H1 (cell line): ENCODE measurements at regions not wholly inside any gene's neighbourhood (a gene's known extent, or its start where the extent isn't known, plus 50 kb on each side); places are given as distances from the start of the nearest gene placed in this dataset.

Source experiments
- CTCF ChIA-PET: fragments of 300-600 bp; sonication (Branson Sonifier 250); formaldehyde crosslinking; loops from one replicate; lab custom pipeline; 2021; ENCODE audit not compliant: partially characterized antibody; lab: Charles Lee
- POLR2A ChIA-PET: fragments of 300-600 bp; sonication (Branson Sonifier 250); formaldehyde crosslinking; loops from one replicate; lab custom pipeline; 2021; ENCODE audit warnings: inconsistent platforms; ENCODE audit not compliant: partially characterized antibody; lab: Charles Lee
- DNase-seq, 2 experiments: peaks; one replicate each; pipeline versions ENCODE4 v3.0.0 to v3.0.0-alpha.2; 2010 to 2022; ENCODE audit warnings: low spot score in 2 of 2, low read depth in 1 of 2, mixed read lengths in 1 of 2
- FAIRE-seq: peaks from 2 replicates; lab custom pipeline; 2011; peaks lifted over from hg19 to GRCh38; lab: Jason Lieb, UNC
- H2AFZ ChIP-seq: 2 replicates; pipeline ENCODE4 v1.8.1; 2012; ENCODE audit warnings: low read length, inconsistent platforms
- H2AK5ac ChIP-seq: 2 replicates; pipeline ENCODE4 v1.6.1; 2013; ENCODE audit warnings: low read depth, low read length
- H2BK120ac ChIP-seq: replicated peaks from 2 replicates; pipeline ENCODE3; 2013; ENCODE audit warnings: low read depth, low read length, inconsistent platforms
- H2BK12ac ChIP-seq: 2 replicates; pipeline ENCODE4 v1.6.1; 2013; ENCODE audit warnings: low read depth, low read length
- H2BK15ac ChIP-seq: 2 replicates; pipeline ENCODE4 v1.6.1; 2013; ENCODE audit warnings: low read length
- H2BK20ac ChIP-seq: 2 replicates; pipeline ENCODE4 v1.6.1; 2013; ENCODE audit warnings: low read length
- H2BK5ac ChIP-seq: 2 replicates; pipeline ENCODE4 v1.6.1; 2013; ENCODE audit warnings: low read depth, low read length
- H3K14ac ChIP-seq: 2 replicates; pipeline ENCODE4 v1.6.1; 2013; ENCODE audit warnings: inconsistent platforms; ENCODE audit not compliant: insufficient read length
- H3K18ac ChIP-seq: 2 replicates; pipeline ENCODE4 v1.6.1; 2013; ENCODE audit warnings: low read length; ENCODE audit errors: extremely low read depth
- H3K23ac ChIP-seq: 2 replicates; pipeline ENCODE4 v1.6.1; 2013; ENCODE audit warnings: inconsistent platforms; ENCODE audit not compliant: insufficient read length
- H3K23me2 ChIP-seq: 2 replicates; pipeline ENCODE4 v1.6.1; 2013; ENCODE audit warnings: low read depth, low read length
- H3K27ac ChIP-seq: 2 replicates; pipeline ENCODE4 v1.6.1; 2011; ENCODE audit warnings: low read depth, low read length, inconsistent platforms
- H3K27me3 ChIP-seq, 4 experiments: replicated peaks in 1 of 4; 1 replicate in 1 of 4; 2 replicates in 3 of 4; pipeline versions ENCODE4 v1.6.1 to v1.8.1; 2011 to 2013; ENCODE audit warnings: low read length in 3 of 4, mild to moderate bottlenecking in 3 of 4, inconsistent platforms in 2 of 4, mixed read lengths in 2 of 4, moderate library complexity in 1 of 4; ENCODE audit not compliant: control insufficient read depth in 3 of 4, insufficient read depth in 3 of 4; ENCODE audit errors: extremely low read depth in 1 of 4
- H3K36me3 ChIP-seq, 4 experiments: 2 replicates each; pipeline versions ENCODE4 v1.6.1 to v1.8.1; 2011 to 2013; ENCODE audit warnings: mild to moderate bottlenecking in 4 of 4, low read length in 3 of 4, moderate library complexity in 2 of 4, control low read depth in 1 of 4, inconsistent platforms in 1 of 4; ENCODE audit not compliant: insufficient read depth in 4 of 4, control insufficient read depth in 2 of 4
- H3K4ac ChIP-seq: replicated peaks from 2 replicates; pipeline ENCODE3; 2013; ENCODE audit warnings: low read length, low read depth, mixed read lengths, inconsistent platforms; ENCODE audit not compliant: insufficient read length
- H3K4me1 ChIP-seq, 4 experiments: replicated peaks in 1 of 4; 1 replicate in 1 of 4; 2 replicates in 3 of 4; pipeline versions ENCODE4 v1.6.1 to v1.8.1; 2011 to 2013; ENCODE audit warnings: low read length in 3 of 4, inconsistent platforms in 2 of 4, mixed read lengths in 1 of 4; ENCODE audit not compliant: insufficient read depth in 4 of 4, control insufficient read depth in 3 of 4
- H3K4me2 ChIP-seq, 2 experiments: 2 replicates each; pipeline versions ENCODE4 v1.6.1 to v1.8.1; 2011 to 2013; ENCODE audit warnings: low read depth in 2 of 2, low read length in 2 of 2, control low read depth in 1 of 2, inconsistent platforms in 1 of 2, mild to moderate bottlenecking in 1 of 2; ENCODE audit not compliant: insufficient read depth in 1 of 2
- H3K4me3 ChIP-seq, 4 experiments: fragments of 200-600, 300-600 bp in 1 of 4; sonication (generic), shearing (Covaris generic), sonication (Bioruptor Twin) in 1 of 4; 2 replicates each; pipeline versions ENCODE4 v1.5.1 to v1.8.1; 2011 to 2016; ENCODE audit warnings: low read length in 4 of 4, low read depth in 3 of 4, control low read depth in 2 of 4, inconsistent platforms in 2 of 4, mild to moderate bottlenecking in 2 of 4, mixed read lengths in 1 of 4, moderate library complexity in 1 of 4; ENCODE audit not compliant: insufficient read depth in 2 of 4; ENCODE audit errors: extremely low read depth in 1 of 4
- H3K56ac ChIP-seq: replicated peaks from 2 replicates; pipeline ENCODE3; 2013; ENCODE audit warnings: low read depth, mild to moderate bottlenecking, mixed read lengths, low read length, inconsistent platforms; ENCODE audit not compliant: insufficient read length
- H3K79me1 ChIP-seq: 2 replicates; pipeline ENCODE4 v1.6.1; 2013; ENCODE audit warnings: low read depth, low read length, control low read depth
- H3K79me2 ChIP-seq, 2 experiments: 2 replicates each; pipeline versions ENCODE4 v1.6.1 to v1.8.1; 2012 to 2013; ENCODE audit warnings: low read length in 2 of 2, mild to moderate bottlenecking in 2 of 2, inconsistent platforms in 1 of 2; ENCODE audit not compliant: insufficient read depth in 2 of 2, control insufficient read depth in 1 of 2
- H3K9ac ChIP-seq, 4 experiments: replicated peaks in 1 of 4; 1 replicate in 1 of 4; 2 replicates in 3 of 4; pipeline versions ENCODE4 v1.6.1 to v1.8.1; 2011 to 2013; ENCODE audit warnings: low read depth in 3 of 4, low read length in 3 of 4, control low read depth in 2 of 4, mild to moderate bottlenecking in 2 of 4, moderate library complexity in 2 of 4, inconsistent platforms in 1 of 4; ENCODE audit errors: extremely low read depth in 1 of 4
- H3K9me3 ChIP-seq, 2 experiments: 2 replicates each; pipeline versions ENCODE4 v1.6.1 to v1.8.1; 2012 to 2013; ENCODE audit warnings: mild to moderate bottlenecking in 2 of 2, moderate library complexity in 2 of 2, control low read depth in 1 of 2, inconsistent platforms in 1 of 2, low read depth in 1 of 2, low read length in 1 of 2, mixed read lengths in 1 of 2; ENCODE audit not compliant: insufficient read depth in 2 of 2
- H4K20me1 ChIP-seq, 2 experiments: replicated peaks in 1 of 2; 2 replicates each; pipeline versions ENCODE3 to v1.8.1; 2011 to 2013; ENCODE audit warnings: inconsistent platforms in 2 of 2, low read length in 2 of 2, mild to moderate bottlenecking in 1 of 2; ENCODE audit not compliant: insufficient read depth in 2 of 2, control insufficient read depth in 1 of 2
- H4K5ac ChIP-seq: 2 replicates; pipeline ENCODE4 v1.6.1; 2013; ENCODE audit warnings: low read length, low read depth, mixed read lengths, inconsistent platforms; ENCODE audit not compliant: insufficient read length
- H4K8ac ChIP-seq: 2 replicates; pipeline ENCODE4 v1.8.0; 2013; ENCODE audit warnings: mild to moderate bottlenecking, moderate library complexity, low read length, inconsistent platforms; ENCODE audit not compliant: insufficient read depth; ENCODE audit errors: extremely low read depth
- H4K91ac ChIP-seq: replicated peaks from 2 replicates; pipeline ENCODE3; 2013; ENCODE audit warnings: low read length, mixed read lengths, inconsistent platforms; ENCODE audit not compliant: insufficient read length
- CBX5 ChIP-seq: fragments of 300-800, 300-1000 bp; sonication (generic); IDR thresholded peaks from 2 replicates; pipeline ENCODE4 v1.7.1; 2016; ENCODE audit warnings: antibody characterized with exemption, low read length, low read depth
- CEBPB ChIP-seq: IDR thresholded peaks from 2 replicates; pipeline ENCODE4 v1.6.1; 2012; ENCODE audit warnings: low read depth, low read length
- CHD2 ChIP-seq: IDR thresholded peaks from 2 replicates; pipeline ENCODE4 v1.6.1; 2012; ENCODE audit warnings: low read length, improper control_type of control experiment
- GABPA ChIP-seq: IDR thresholded peaks from 2 replicates; pipeline ENCODE4 v1.6.1; 2011; ENCODE audit warnings: mild to moderate bottlenecking, low read length, moderate library complexity, borderline replicate concordance; ENCODE audit not compliant: insufficient read depth
- KDM1A ChIP-seq: fragments of 200-600, 300-600 bp; sonication (generic); IDR thresholded peaks from 2 replicates; pipeline ENCODE4 v1.7.1; 2016; ENCODE audit warnings: mild to moderate bottlenecking, low read length, borderline replicate concordance
- KDM4A ChIP-seq: IDR thresholded peaks from one replicate; pipeline ENCODE4 v1.7.1; 2012; ENCODE audit warnings: low read depth, mild to moderate bottlenecking, moderate library complexity, low read length, inconsistent platforms; ENCODE audit not compliant: severe bottlenecking
- KDM5A ChIP-seq: fragments of 200-600 bp; IDR thresholded peaks from 2 replicates; pipeline ENCODE4 v1.7.1; 2012; ENCODE audit warnings: mild to moderate bottlenecking, low read length, inconsistent platforms, mixed read lengths
- NRF1 ChIP-seq: IDR thresholded peaks from 2 replicates; pipeline ENCODE4 v1.6.1; 2011; ENCODE audit warnings: mild to moderate bottlenecking, low read depth, low read length, improper control_type of control experiment
- POU5F1 ChIP-seq: IDR thresholded peaks from 2 replicates; pipeline ENCODE4 v1.6.1; 2011; ENCODE audit warnings: low read depth, mild to moderate bottlenecking, low read length, moderate library complexity
- RBBP5 ChIP-seq: IDR thresholded peaks from 2 replicates; pipeline ENCODE4 v1.7.1; 2012; ENCODE audit warnings: low read depth, mild to moderate bottlenecking, inconsistent platforms, low read length, moderate library complexity, borderline replicate concordance
- RFX5 ChIP-seq: IDR thresholded peaks from 2 replicates; pipeline ENCODE4 v1.6.1; 2011; ENCODE audit warnings: low read depth, low read length, improper control_type of control experiment, borderline replicate concordance
- RNF2 ChIP-seq: fragments of 200-900, 300-1000 bp; sonication (generic); IDR thresholded peaks from 2 replicates; pipeline ENCODE4 v1.7.1; 2016; ENCODE audit warnings: borderline replicate concordance, low read depth, mild to moderate bottlenecking, antibody characterized with exemption, low read length; ENCODE audit not compliant: poor library complexity, severe bottlenecking; ENCODE audit errors: missing control alignments
- SAP30 ChIP-seq: fragments of 300-600 bp; sonication (generic); IDR thresholded peaks from 2 replicates; pipeline ENCODE4 v1.7.1; 2012; ENCODE audit warnings: low read length, moderate library complexity, mild to moderate bottlenecking, inconsistent platforms; ENCODE audit not compliant: insufficient read depth, insufficient replicate concordance
- WGBS, 2 experiments: shearing (Covaris generic) in 1 of 2; methylation state at CpG; one replicate each; pipeline versions ENCODE4 v1.1.6 to v1.1.7; 2013 to 2015; ENCODE audit warnings: low lambda C conversion rate in 2 of 2, mixed read lengths in 2 of 2, inconsistent platforms in 1 of 2, low coverage in 1 of 2, missing lambda C conversion rate in 1 of 2; ENCODE audit not compliant: insufficient replicate concordance in 2 of 2, insufficient coverage in 1 of 2, insufficient read length in 1 of 2; ENCODE audit errors: extremely low coverage in 1 of 2, missing lambda C conversion rate in 1 of 2; 5-methylcytosine and 5-hydroxymethylcytosine counted together
- TF ChIP-seq, protein P1 (sequence below): IDR thresholded peaks from 2 replicates; pipeline ENCODE4 v1.6.1; 2011; ENCODE audit warnings: low read depth, mild to moderate bottlenecking, low read length; ENCODE audit not compliant: insufficient read depth

DNA sequence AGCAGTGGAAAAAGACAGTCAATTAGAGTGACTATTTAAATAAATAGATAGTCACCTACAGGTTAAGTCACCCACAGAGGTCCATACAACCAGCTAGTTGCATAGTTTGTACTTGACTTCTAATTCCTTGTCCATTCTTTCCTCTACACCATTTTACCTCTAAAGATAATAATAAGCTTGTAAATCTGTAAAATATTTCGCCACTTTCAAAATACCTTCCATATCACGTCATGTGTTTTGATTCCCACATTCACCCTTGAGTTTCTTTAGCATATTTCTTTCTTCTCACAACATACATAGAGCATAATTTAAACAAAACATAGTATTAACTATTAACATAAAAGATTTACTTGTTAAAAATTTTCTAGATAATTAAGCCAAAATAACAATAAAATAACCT lies 689.6 kb downstream of the MECOM start:
- CTCF ChIA-PET = interaction anchor here (1.0 kb wide), 1 partner anchor 23 kb away, joined by 3 read pairs; no protein-coding TSS in a partner anchor
- TF ChIP-seq SAP30 (no peak), RFX5 (no peak), KDM4A (no peak), CBX5 (no peak), RNF2 (no peak), CEBPB (no peak), POU5F1 (no peak), CHD2 (no peak), KDM1A (no peak), GABPA (no peak), RBBP5 (no peak), NRF1 (no peak), KDM5A (no peak)
- TF ChIP-seq, protein P1, sequence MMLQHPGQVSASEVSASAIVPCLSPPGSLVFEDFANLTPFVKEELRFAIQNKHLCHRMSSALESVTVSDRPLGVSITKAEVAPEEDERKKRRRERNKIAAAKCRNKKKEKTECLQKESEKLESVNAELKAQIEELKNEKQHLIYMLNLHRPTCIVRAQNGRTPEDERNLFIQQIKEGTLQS = no peak

More for the DNA sequence above, 689.6 kb downstream of the MECOM start:
- H3K14ac ChIP-seq = no peak overlapping the region
- no peaks in the 10 kb centered on the region for H3K79me1 ChIP-seq
- H2BK120ac ChIP-seq = no peak overlapping the region
- H4K8ac ChIP-seq = no peak overlapping the region
- H3K79me2 ChIP-seq = no peaks in the 10 kb centered on the region
- no peak for FAIRE-seq
- H2AFZ ChIP-seq = no peak overlapping the region
- no peak overlapping the region for H2BK20ac ChIP-seq
- no peaks in the 10 kb centered on the region for H3K23me2 ChIP-seq
- no peak overlapping the region for H2AK5ac ChIP-seq
- H3K18ac ChIP-seq = no peak overlapping the region
- H3K9ac ChIP-seq = no peak overlapping the region
- H4K20me1 ChIP-seq = no peaks in the 10 kb centered on the region
- H3K9me3 ChIP-seq = no peaks in the 10 kb centered on the region
- H2BK15ac ChIP-seq = no peak overlapping the region
- H3K4me3 ChIP-seq = no peak overlapping the region
- no peak overlapping the region for H3K27ac ChIP-seq
- no peaks in the 10 kb centered on the region for H3K27me3 ChIP-seq
- H2BK5ac ChIP-seq = no peak overlapping the region
- no peak overlapping the region for H3K56ac ChIP-seq
- no peak for DNase-seq
- no peak overlapping the region for H3K23ac ChIP-seq
- no peak overlapping the region for H4K5ac ChIP-seq
- WGBS, 2 experiments = 91 to 100% methylated on average over 2 of the region's 2 CpGs
- H3K4ac ChIP-seq = no peak overlapping the region
- no peaks in the 10 kb centered on the region for H3K4me1 ChIP-seq
- POLR2A ChIA-PET = no interaction called here
- no peak overlapping the region for H4K91ac ChIP-seq
- no peaks in the 10 kb centered on the region for H3K36me3 ChIP-seq
- H3K4me2 ChIP-seq = no peak overlapping the region
- no peak overlapping the region for H2BK12ac ChIP-seq
